GM12878 (cell line): ENCODE measurements at regions not wholly inside any gene's neighbourhood (a gene's known extent, or its start where the extent isn't known, plus 50 kb on each side); places are given as distances from the start of the nearest gene placed in this dataset.

ENCODE experiments used
- ASH2L ChIP-seq: fragments of 300-600, 200-600 bp; sonication (generic); IDR thresholded peaks from 2 replicates; pipeline ENCODE4 v1.6.1; 2017; ENCODE audit warnings: low read depth, mild to moderate bottlenecking, borderline replicate concordance
- CREM ChIP-seq: IDR thresholded peaks from 2 replicates; pipeline ENCODE4 v1.6.1; 2014; ENCODE audit warnings: antibody characterized with exemption, low read depth
- KLF5 ChIP-seq: fragments of 450-650 bp; IDR thresholded peaks from 2 replicates; pipeline ENCODE4 v1.6.1; 2014; ENCODE audit warnings: mild to moderate bottlenecking; ENCODE audit not compliant: partially characterized antibody
- NFIC ChIP-seq: IDR thresholded peaks from 2 replicates; pipeline ENCODE4 v1.6.1; 2012; ENCODE audit warnings: low read depth, mild to moderate bottlenecking, inconsistent platforms, low read length, moderate library complexity
- POLR2A ChIP-seq: IDR thresholded peaks from 2 replicates; pipeline ENCODE4 v1.6.1; 2011; ENCODE audit warnings: low read depth, mild to moderate bottlenecking, low read length
- RELA ChIP-seq: fragments of 450-650 bp; IDR thresholded peaks from 2 replicates; pipeline ENCODE4 v1.8.0; 2014; ENCODE audit warnings: borderline replicate concordance; ENCODE audit not compliant: partially characterized antibody
- TF ChIP-seq, protein P1 (sequence below): fragments of 450-650 bp; IDR thresholded peaks from 2 replicates; pipeline ENCODE4 v1.6.1; 2016; ENCODE audit warnings: mild to moderate bottlenecking, moderate library complexity, borderline replicate concordance
- TF ChIP-seq, protein P2 (sequence below): IDR thresholded peaks from 2 replicates; pipeline ENCODE4 v1.6.1; 2012; ENCODE audit warnings: low read depth, low read length, improper control_type of control experiment
- TF ChIP-seq, protein P3 (sequence below): IDR thresholded peaks from 2 replicates; pipeline ENCODE4 v1.6.1; 2012; ENCODE audit warnings: improper control_type of control experiment, low read depth, low read length; ENCODE audit not compliant: insufficient replicate concordance
- TF ChIP-seq, protein P4 (sequence below): IDR thresholded peaks from 2 replicates; pipeline ENCODE4 v1.6.1; 2012; ENCODE audit warnings: mild to moderate bottlenecking, low read depth, low read length

DNA sequence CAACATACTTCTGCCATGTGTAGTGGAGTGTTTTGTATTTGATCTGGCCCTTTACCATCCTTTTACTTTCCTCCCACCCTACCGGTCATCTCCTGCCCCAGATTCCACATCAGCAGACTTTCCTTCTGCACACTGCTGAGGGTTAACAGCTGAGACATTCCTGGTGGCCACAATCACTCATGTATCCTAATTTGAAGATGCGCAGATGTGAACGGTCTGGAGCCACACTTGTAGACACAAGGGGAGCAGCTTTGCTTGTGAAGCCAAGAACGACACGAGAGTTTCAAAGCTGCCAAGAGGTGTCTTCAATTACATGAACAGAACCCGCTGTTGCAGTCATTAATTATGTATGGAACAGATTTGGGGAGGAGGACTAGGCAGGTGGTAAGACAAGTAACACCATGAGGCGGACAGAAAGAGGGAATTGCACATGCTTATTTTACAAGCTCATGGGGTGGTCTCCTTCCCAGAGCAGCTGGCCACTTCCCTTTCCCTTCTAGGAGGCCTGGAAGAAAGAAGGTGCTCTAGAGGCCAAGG is 260.7 kb upstream of the KLHL29 start (continued):
- TF ChIP-seq RELA = no peak
- TF ChIP-seq, protein P1, sequence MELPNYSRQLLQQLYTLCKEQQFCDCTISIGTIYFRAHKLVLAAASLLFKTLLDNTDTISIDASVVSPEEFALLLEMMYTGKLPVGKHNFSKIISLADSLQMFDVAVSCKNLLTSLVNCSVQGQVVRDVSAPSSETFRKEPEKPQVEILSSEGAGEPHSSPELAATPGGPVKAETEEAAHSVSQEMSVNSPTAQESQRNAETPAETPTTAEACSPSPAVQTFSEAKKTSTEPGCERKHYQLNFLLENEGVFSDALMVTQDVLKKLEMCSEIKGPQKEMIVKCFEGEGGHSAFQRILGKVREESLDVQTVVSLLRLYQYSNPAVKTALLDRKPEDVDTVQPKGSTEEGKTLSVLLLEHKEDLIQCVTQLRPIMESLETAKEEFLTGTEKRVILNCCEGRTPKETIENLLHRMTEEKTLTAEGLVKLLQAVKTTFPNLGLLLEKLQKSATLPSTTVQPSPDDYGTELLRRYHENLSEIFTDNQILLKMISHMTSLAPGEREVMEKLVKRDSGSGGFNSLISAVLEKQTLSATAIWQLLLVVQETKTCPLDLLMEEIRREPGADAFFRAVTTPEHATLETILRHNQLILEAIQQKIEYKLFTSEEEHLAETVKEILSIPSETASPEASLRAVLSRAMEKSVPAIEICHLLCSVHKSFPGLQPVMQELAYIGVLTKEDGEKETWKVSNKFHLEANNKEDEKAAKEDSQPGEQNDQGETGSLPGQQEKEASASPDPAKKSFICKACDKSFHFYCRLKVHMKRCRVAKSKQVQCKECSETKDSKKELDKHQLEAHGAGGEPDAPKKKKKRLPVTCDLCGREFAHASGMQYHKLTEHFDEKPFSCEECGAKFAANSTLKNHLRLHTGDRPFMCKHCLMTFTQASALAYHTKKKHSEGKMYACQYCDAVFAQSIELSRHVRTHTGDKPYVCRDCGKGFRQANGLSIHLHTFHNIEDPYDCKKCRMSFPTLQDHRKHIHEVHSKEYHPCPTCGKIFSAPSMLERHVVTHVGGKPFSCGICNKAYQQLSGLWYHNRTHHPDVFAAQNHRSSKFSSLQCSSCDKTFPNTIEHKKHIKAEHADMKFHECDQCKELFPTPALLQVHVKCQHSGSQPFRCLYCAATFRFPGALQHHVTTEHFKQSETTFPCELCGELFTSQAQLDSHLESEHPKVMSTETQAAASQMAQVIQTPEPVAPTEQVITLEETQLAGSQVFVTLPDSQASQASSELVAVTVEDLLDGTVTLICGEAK = no peak
- TF ChIP-seq ASH2L = no peak
- no peak for TF ChIP-seq KLF5
- TF ChIP-seq, protein P2, sequence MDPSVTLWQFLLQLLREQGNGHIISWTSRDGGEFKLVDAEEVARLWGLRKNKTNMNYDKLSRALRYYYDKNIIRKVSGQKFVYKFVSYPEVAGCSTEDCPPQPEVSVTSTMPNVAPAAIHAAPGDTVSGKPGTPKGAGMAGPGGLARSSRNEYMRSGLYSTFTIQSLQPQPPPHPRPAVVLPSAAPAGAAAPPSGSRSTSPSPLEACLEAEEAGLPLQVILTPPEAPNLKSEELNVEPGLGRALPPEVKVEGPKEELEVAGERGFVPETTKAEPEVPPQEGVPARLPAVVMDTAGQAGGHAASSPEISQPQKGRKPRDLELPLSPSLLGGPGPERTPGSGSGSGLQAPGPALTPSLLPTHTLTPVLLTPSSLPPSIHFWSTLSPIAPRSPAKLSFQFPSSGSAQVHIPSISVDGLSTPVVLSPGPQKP = no peak
- no peak for TF ChIP-seq CREM
- TF ChIP-seq, protein P3, sequence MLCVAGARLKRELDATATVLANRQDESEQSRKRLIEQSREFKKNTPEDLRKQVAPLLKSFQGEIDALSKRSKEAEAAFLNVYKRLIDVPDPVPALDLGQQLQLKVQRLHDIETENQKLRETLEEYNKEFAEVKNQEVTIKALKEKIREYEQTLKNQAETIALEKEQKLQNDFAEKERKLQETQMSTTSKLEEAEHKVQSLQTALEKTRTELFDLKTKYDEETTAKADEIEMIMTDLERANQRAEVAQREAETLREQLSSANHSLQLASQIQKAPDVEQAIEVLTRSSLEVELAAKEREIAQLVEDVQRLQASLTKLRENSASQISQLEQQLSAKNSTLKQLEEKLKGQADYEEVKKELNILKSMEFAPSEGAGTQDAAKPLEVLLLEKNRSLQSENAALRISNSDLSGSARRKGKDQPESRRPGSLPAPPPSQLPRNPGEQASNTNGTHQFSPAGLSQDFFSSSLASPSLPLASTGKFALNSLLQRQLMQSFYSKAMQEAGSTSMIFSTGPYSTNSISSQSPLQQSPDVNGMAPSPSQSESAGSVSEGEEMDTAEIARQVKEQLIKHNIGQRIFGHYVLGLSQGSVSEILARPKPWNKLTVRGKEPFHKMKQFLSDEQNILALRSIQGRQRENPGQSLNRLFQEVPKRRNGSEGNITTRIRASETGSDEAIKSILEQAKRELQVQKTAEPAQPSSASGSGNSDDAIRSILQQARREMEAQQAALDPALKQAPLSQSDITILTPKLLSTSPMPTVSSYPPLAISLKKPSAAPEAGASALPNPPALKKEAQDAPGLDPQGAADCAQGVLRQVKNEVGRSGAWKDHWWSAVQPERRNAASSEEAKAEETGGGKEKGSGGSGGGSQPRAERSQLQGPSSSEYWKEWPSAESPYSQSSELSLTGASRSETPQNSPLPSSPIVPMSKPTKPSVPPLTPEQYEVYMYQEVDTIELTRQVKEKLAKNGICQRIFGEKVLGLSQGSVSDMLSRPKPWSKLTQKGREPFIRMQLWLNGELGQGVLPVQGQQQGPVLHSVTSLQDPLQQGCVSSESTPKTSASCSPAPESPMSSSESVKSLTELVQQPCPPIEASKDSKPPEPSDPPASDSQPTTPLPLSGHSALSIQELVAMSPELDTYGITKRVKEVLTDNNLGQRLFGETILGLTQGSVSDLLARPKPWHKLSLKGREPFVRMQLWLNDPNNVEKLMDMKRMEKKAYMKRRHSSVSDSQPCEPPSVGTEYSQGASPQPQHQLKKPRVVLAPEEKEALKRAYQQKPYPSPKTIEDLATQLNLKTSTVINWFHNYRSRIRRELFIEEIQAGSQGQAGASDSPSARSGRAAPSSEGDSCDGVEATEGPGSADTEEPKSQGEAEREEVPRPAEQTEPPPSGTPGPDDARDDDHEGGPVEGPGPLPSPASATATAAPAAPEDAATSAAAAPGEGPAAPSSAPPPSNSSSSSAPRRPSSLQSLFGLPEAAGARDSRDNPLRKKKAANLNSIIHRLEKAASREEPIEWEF = no peak
- TF ChIP-seq POLR2A = no peak
- TF ChIP-seq, protein P4, sequence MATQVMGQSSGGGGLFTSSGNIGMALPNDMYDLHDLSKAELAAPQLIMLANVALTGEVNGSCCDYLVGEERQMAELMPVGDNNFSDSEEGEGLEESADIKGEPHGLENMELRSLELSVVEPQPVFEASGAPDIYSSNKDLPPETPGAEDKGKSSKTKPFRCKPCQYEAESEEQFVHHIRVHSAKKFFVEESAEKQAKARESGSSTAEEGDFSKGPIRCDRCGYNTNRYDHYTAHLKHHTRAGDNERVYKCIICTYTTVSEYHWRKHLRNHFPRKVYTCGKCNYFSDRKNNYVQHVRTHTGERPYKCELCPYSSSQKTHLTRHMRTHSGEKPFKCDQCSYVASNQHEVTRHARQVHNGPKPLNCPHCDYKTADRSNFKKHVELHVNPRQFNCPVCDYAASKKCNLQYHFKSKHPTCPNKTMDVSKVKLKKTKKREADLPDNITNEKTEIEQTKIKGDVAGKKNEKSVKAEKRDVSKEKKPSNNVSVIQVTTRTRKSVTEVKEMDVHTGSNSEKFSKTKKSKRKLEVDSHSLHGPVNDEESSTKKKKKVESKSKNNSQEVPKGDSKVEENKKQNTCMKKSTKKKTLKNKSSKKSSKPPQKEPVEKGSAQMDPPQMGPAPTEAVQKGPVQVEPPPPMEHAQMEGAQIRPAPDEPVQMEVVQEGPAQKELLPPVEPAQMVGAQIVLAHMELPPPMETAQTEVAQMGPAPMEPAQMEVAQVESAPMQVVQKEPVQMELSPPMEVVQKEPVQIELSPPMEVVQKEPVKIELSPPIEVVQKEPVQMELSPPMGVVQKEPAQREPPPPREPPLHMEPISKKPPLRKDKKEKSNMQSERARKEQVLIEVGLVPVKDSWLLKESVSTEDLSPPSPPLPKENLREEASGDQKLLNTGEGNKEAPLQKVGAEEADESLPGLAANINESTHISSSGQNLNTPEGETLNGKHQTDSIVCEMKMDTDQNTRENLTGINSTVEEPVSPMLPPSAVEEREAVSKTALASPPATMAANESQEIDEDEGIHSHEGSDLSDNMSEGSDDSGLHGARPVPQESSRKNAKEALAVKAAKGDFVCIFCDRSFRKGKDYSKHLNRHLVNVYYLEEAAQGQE = no peak
- TF ChIP-seq NFIC = no peak
